ENCODE measurements at regions not wholly inside any gene's neighbourhood (a gene's known extent, or its start where the extent isn't known, plus 50 kb on each side); places are given as distances from the start of the nearest gene placed in this dataset.

- Histone ChIP-seq H3K4me1 (no peaks in the 10 kb centered on the region), H3K4me3 (ENCODE audit: low read depth, low read length) (no peak overlapping the region), H3K27me3 (replicated peaks; ENCODE audit: control insufficient read depth, insufficient read depth, low read length) (no peaks in the 10 kb centered on the region), H3K36me3 (ENCODE audit: control insufficient read depth, insufficient read depth, low read length) (no peaks in the 10 kb centered on the region), H3K9me3 (no peaks in the 10 kb centered on the region)
- Mint-ChIP-seq H3K27me3 (ENCODE audit: insufficient read depth, unreplicated experiment) (no peaks in the 10 kb centered on the region), H3K4me3 (ENCODE audit: unreplicated experiment) (no peak overlapping the region), H3K36me3 (ENCODE audit: insufficient read depth, unreplicated experiment) (no peaks in the 10 kb centered on the region), H3K4me1 (ENCODE audit: low read depth, unreplicated experiment) (no peaks in the 10 kb centered on the region), H3K27ac (ENCODE audit: unreplicated experiment) (no peak overlapping the region), H3K9me3 (ENCODE audit: unreplicated experiment) (no peaks in the 10 kb centered on the region)
- CTCF ChIA-PET: no interaction called here
- TF ChIP-seq CTCF (IDR thresholded peaks at IDR 0.05; ENCODE audit: insufficient read depth in 1 of 2, low read depth in 1 of 2, low read length in 1 of 2, severe bottlenecking in 1 of 2, unreplicated experiment in 1 of 2): no peak
- BruUV-seq (replicated peaks): no TSS peak
- POLR2A ChIA-PET: no interaction called here
- intact Hi-C loops (cut with micrococcal nuclease; ENCODE audit: unreplicated experiment): no loop called here
- DNase-seq: no peak
These were observed 247.4 kb downstream of the SEMA3D start for GRCh38 chr7:84939442-84939841.

- H3K27me3 ChIP-seq (replicated peaks; ENCODE audit: control insufficient read depth, insufficient read depth, low read length): no peaks in the 10 kb centered on the region
- CTCF ChIA-PET: no interaction called here
These were observed 262.5 kb downstream of the SEMA3D start for GRCh38 chr7:84924353-84924752.

GRCh38 chr7:84923348-84923747 lies 263.5 kb downstream of the SEMA3D start:
- Histone ChIP-seq H3K27me3 (replicated peaks; ENCODE audit: control insufficient read depth, insufficient read depth, low read length) (no peaks in the 10 kb centered on the region), H3K9me3 (no peaks in the 10 kb centered on the region), H3K4me1 (peaks cover 6% of the 10 kb centered on the region; the same call in 1 of the 2 replicates), H3K36me3 (ENCODE audit: control insufficient read depth, insufficient read depth, low read length) (no peaks in the 10 kb centered on the region), H3K4me3 (ENCODE audit: low read depth, low read length) (no peak overlapping the region)
- Mint-ChIP-seq H3K27ac (ENCODE audit: unreplicated experiment) (no peak overlapping the region), H3K4me1 (ENCODE audit: low read depth, unreplicated experiment) (peaks cover 6% of the 10 kb centered on the region), H3K36me3 (ENCODE audit: insufficient read depth, unreplicated experiment) (no peaks in the 10 kb centered on the region), H3K9me3 (ENCODE audit: unreplicated experiment) (peaks cover 11% of the 10 kb centered on the region), H3K27me3 (ENCODE audit: insufficient read depth, unreplicated experiment) (no peaks in the 10 kb centered on the region), H3K4me3 (ENCODE audit: unreplicated experiment) (no peak overlapping the region)
- no TSS peak for BruUV-seq (replicated peaks)
- intact Hi-C loops (cut with micrococcal nuclease; ENCODE audit: unreplicated experiment): no loop called here
- POLR2A ChIA-PET: no interaction called here
- CTCF ChIA-PET: no interaction called here
- no peak for DNase-seq
- TF ChIP-seq CTCF (IDR thresholded peaks at IDR 0.05; ENCODE audit: insufficient read depth in 1 of 2, low read depth in 1 of 2, low read length in 1 of 2, severe bottlenecking in 1 of 2, unreplicated experiment in 1 of 2): no peak

More at GRCh38 chr7:84924353-84924752, 262.5 kb downstream of the SEMA3D start:
- peaks cover 6% of the 10 kb centered on the region; the same call in 1 of the 2 replicates for H3K4me1 ChIP-seq
- no peak for TF ChIP-seq CTCF (IDR thresholded peaks at IDR 0.05; ENCODE audit: insufficient read depth in 1 of 2, low read depth in 1 of 2, low read length in 1 of 2, severe bottlenecking in 1 of 2, unreplicated experiment in 1 of 2)
- no peaks in the 10 kb centered on the region for H3K36me3 ChIP-seq (ENCODE audit: control insufficient read depth, insufficient read depth, low read length)
- peaks cover 6% of the 10 kb centered on the region for H3K4me1 Mint-ChIP-seq (ENCODE audit: low read depth, unreplicated experiment)
- no TSS peak for BruUV-seq (replicated peaks)
- peak in 1 of 2 experiments; percentile 45 for DNase-seq
- intact Hi-C loops (cut with micrococcal nuclease; ENCODE audit: unreplicated experiment): loop anchor here (1.0 kb wide), 1 partner anchor 8 kb away; no protein-coding TSS in a partner anchor
- H3K27me3 Mint-ChIP-seq (ENCODE audit: insufficient read depth, unreplicated experiment): no peaks in the 10 kb centered on the region
- no peak overlapping the region for H3K27ac Mint-ChIP-seq (ENCODE audit: unreplicated experiment)
- no peaks in the 10 kb centered on the region for H3K36me3 Mint-ChIP-seq (ENCODE audit: insufficient read depth, unreplicated experiment)
- no peak overlapping the region for H3K4me3 Mint-ChIP-seq (ENCODE audit: unreplicated experiment)
- peaks cover 11% of the 10 kb centered on the region for H3K9me3 Mint-ChIP-seq (ENCODE audit: unreplicated experiment)
- no peaks in the 10 kb centered on the region for H3K9me3 ChIP-seq
- POLR2A ChIA-PET: no interaction called here
- no peak overlapping the region for H3K4me3 ChIP-seq (ENCODE audit: low read depth, low read length)

All from Caco-2 (cell line).